Body of pancreas (tissue), 4 donors: ENCODE measurements at regions not wholly inside any gene's neighbourhood (a gene's known extent, or its start where the extent isn't known, plus 50 kb on each side); places are given as distances from the start of the nearest gene placed in this dataset.

Source experiments
- ATAC-seq: fragments of 150-250 bp; one replicate; pipeline ENCODE4 v1.9.1; 2016
- DNase-seq, 4 donors: peaks; one replicate each; pipeline ENCODE4 v3.0.0-alpha.2; 2019
- H3K27ac ChIP-seq, 4 donors: fragments of 200-600 bp; sonication (generic); 1 replicate in 3 of 4; 2 replicates in 1 of 4; pipeline versions ENCODE4 v1.5.1 to v1.6.1; 2016 to 2019; ENCODE audit warnings: mild to moderate bottlenecking in 1 of 4, mixed read lengths in 1 of 4, moderate library complexity in 1 of 4
- H3K27me3 ChIP-seq, 2 donors: fragments of 200-600 bp; sonication (generic); one replicate each; pipeline ENCODE4 v1.6.0; 2016; ENCODE audit warnings: mild to moderate bottlenecking in 1 of 2
- H3K36me3 ChIP-seq, 2 donors: fragments of 200-600 bp; sonication (generic); replicated peaks in 1 of 2; 2 replicates each; pipeline ENCODE4 v1.5.1; 2016; ENCODE audit warnings: low read depth in 2 of 2; ENCODE audit not compliant: insufficient read depth in 1 of 2
- H3K4me1 ChIP-seq: fragments of 200-600 bp; sonication (generic); one replicate; pipeline ENCODE4 v1.6.0; 2016
- H3K4me3 ChIP-seq, 2 donors: fragments of 200-600 bp; sonication (generic); 1 replicate in 1 of 2; 2 replicates in 1 of 2; pipeline ENCODE4 v1.5.1; 2016 to 2019
- H3K9me3 ChIP-seq, 3 donors: fragments of 200-600 bp; sonication (generic); 1 replicate in 2 of 3; 2 replicates in 1 of 3; pipeline ENCODE4 v1.5.1; 2016
- POLR2A ChIP-seq, 3 donors: fragments of 450-650 bp; IDR thresholded peaks; one replicate each; pipeline ENCODE4 v1.6.1; 2016; ENCODE audit warnings: antibody characterized with exemption in 3 of 3, mild to moderate bottlenecking in 2 of 3
- WGBS, 2 donors: methylation state at CpG; one replicate each; pipeline ENCODE4 v1.1.5; 2017; 5-methylcytosine and 5-hydroxymethylcytosine counted together
- intact Hi-C: fragments of 100-400 bp; cut with DNase I; formaldehyde crosslinking; loops from one replicate; pipeline ENCODE4 v1.15.1; 2023
- TF ChIP-seq, protein P1 (sequence below), 7 experiments: fragments of 450-650 bp in 4 of 7; fragments of 200-600 bp in 3 of 7; sonication (generic) in 3 of 7; IDR thresholded peaks; one replicate each; pipeline ENCODE4 v1.5.1; 2016 to 2019; ENCODE audit warnings: antibody characterized with exemption in 7 of 7

DNA sequence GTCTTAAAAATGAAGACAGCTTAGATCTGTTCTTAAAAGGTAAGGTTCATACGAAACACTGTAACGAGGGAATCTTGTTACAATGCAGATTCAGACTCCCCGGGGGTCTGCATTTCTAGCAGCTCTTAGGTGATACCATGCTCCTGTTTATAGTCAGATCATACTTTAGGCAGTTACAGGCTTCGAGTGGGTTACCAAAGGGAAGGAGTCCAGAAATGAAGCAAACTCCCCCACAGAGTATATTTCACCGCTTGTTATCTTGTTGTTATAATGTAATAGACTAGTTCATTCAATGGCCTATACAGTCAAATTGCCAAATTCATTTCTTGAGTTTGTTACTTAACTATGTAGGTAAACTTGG lies 601.1 kb downstream of the USP25 start:
- Histone ChIP-seq H3K27ac (no peak overlapping the region), H3K36me3 (no peaks in the 10 kb centered on the region), H3K9me3 (no peaks in the 10 kb centered on the region), H3K4me3 (no peak overlapping the region), H3K4me1 (no peaks in the 10 kb centered on the region), H3K27me3 (no peaks in the 10 kb centered on the region)
- intact Hi-C loops = loop anchor here (10.0 kb wide), 1 partner anchor 246 kb away; no protein-coding TSS in a partner anchor
- ATAC-seq = no peak
- WGBS, 2 donors = 67 to 76% methylated on average over 5 of the region's 5 CpGs
- no peak for DNase-seq
- TF ChIP-seq, protein P1, sequence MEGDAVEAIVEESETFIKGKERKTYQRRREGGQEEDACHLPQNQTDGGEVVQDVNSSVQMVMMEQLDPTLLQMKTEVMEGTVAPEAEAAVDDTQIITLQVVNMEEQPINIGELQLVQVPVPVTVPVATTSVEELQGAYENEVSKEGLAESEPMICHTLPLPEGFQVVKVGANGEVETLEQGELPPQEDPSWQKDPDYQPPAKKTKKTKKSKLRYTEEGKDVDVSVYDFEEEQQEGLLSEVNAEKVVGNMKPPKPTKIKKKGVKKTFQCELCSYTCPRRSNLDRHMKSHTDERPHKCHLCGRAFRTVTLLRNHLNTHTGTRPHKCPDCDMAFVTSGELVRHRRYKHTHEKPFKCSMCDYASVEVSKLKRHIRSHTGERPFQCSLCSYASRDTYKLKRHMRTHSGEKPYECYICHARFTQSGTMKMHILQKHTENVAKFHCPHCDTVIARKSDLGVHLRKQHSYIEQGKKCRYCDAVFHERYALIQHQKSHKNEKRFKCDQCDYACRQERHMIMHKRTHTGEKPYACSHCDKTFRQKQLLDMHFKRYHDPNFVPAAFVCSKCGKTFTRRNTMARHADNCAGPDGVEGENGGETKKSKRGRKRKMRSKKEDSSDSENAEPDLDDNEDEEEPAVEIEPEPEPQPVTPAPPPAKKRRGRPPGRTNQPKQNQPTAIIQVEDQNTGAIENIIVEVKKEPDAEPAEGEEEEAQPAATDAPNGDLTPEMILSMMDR (IDR thresholded peaks at IDR 0.05) = no peak
- TF ChIP-seq POLR2A (IDR thresholded peaks at IDR 0.05) = no peak

DNA sequence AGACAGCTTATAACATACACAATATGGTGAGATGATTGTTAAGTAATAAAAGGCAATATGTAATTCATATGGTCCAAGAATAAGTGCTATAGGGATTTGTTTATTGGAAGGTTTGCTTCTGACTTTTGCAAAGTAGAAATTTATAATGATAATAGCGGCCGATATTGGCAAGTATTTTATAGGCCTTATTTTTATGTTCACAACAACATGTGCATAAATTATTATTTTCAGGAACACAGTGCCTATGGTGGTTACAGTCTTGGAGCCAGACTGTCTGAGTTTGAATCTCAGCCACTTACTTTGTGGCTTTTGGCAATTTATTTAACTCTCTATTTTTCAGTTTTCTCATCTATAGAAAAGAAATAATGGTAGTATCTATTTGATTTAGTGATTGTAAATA lies 607.5 kb downstream of the USP25 start:
- Histone ChIP-seq H3K36me3 (no peaks in the 10 kb centered on the region), H3K27ac (no peak overlapping the region), H3K9me3 (no peaks in the 10 kb centered on the region), H3K4me1 (no peaks in the 10 kb centered on the region), H3K4me3 (no peak overlapping the region), H3K27me3 (no peaks in the 10 kb centered on the region)
- ATAC-seq (no peak), DNase-seq (no peak)
- intact Hi-C loops = loop anchor here (10.0 kb wide), 1 partner anchor 252 kb away; no protein-coding TSS in a partner anchor
- no peak for TF ChIP-seq POLR2A (IDR thresholded peaks at IDR 0.05)
- TF ChIP-seq, protein P1 (IDR thresholded peaks at IDR 0.05) = no peak
- WGBS, 2 donors = 88 to 94% methylated on average over 2 of the region's 2 CpGs

DNA sequence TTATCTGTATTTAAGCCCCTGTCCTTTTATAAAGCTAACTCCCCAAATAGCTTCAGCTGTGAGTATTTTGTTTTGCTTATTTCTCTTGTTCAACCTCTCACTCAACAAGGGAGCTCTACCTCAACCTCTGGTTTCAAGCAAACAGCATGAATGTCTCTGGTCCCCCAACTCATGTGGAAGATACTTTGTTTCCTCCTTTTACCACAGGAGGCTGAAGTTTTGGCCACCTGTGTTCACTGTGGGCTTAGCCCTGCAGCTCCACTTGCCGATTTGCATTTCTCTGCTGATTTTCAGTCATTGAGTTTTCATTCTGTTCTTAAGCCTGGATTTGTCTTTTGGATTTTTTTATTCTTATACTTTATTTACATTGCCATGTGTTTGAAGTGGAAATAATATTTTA lies 613.1 kb downstream of the USP25 start:
- Histone ChIP-seq H3K36me3 (no peaks in the 10 kb centered on the region), H3K27me3 (no peaks in the 10 kb centered on the region), H3K4me3 (no peak overlapping the region), H3K9me3 (no peaks in the 10 kb centered on the region), H3K27ac (no peak overlapping the region), H3K4me1 (no peaks in the 10 kb centered on the region)
- TF ChIP-seq, protein P1 (IDR thresholded peaks at IDR 0.05) = no peak
- intact Hi-C loops = no loop called here
- DNase-seq (no peak), ATAC-seq (no peak)
- WGBS, 2 donors = 83 to 94% methylated on average over 1 of the region's 1 CpG

DNA sequence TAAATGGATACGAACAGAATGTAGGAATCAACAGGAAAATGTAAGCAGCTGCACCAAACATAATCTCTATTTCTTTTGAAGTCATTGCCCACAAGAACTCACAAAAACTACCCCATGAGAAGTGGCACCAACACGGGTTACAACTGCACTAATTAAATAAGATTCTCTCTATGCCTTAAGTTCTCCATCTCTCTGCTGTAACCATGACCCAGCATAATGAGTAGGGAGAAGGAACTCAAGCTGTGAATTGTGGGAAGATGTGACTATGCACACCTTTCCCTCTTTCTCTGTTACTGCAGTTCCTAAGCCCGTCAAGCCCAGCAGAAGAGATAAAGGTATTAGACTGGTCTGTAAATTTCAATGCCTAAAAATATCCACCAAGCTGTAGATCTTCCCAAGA lies 614.0 kb downstream of the USP25 start:
- TF ChIP-seq POLR2A (IDR thresholded peaks at IDR 0.05) = no peak
- TF ChIP-seq, protein P1 (IDR thresholded peaks at IDR 0.05) = no peak

DNA sequence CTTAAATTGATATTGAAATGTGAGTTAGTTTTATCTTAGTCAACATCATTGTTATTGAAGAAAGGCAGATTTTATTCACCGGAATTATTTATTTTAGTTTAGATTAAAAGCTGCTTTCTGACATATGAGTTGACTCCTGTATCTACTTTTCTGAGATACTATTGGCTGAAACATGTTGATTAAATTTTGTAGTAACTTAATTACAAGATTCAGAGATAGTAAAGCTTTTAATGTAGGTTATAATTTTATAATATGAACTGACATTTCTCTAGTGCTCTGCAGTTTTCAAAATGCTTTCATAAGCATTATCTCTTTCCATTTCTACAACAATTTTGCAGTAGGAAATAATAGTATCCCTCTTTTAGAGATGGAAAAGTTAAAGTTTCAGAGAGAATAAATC lies 616.0 kb downstream of the USP25 start:
- intact Hi-C loops = no loop called here
- TF ChIP-seq, protein P1 (IDR thresholded peaks at IDR 0.05) = no peak
- no peak for TF ChIP-seq POLR2A (IDR thresholded peaks at IDR 0.05)
- no peaks in the 10 kb centered on the region for H3K4me1 ChIP-seq
- no peaks in the 10 kb centered on the region for H3K27me3 ChIP-seq
- ATAC-seq (no peak), DNase-seq (no peak)
- 86% methylated on average over 1 of the region's 1 CpG for WGBS, 2 donors
- no peak overlapping the region for H3K27ac ChIP-seq
- no peaks in the 10 kb centered on the region for H3K9me3 ChIP-seq
- H3K36me3 ChIP-seq = no peaks in the 10 kb centered on the region
- H3K4me3 ChIP-seq = no peak overlapping the region

More for the DNA sequence above, 614.0 kb downstream of the USP25 start:
- Histone ChIP-seq H3K4me3 (no peak overlapping the region), H3K27ac (no peak overlapping the region), H3K9me3 (no peaks in the 10 kb centered on the region), H3K27me3 (no peaks in the 10 kb centered on the region), H3K36me3 (no peaks in the 10 kb centered on the region), H3K4me1 (no peaks in the 10 kb centered on the region)
- no peak for DNase-seq
- no peak for ATAC-seq
- intact Hi-C loops = no loop called here
- 69% methylated on average over 3 of the region's 3 CpGs for WGBS, 2 donors
